Coronary artery (tissue), 2 donors: ENCODE measurements at regions not wholly inside any gene's neighbourhood (a gene's known extent, or its start where the extent isn't known, plus 50 kb on each side); places are given as distances from the start of the nearest gene placed in this dataset.

ENCODE experiments used
- DNase-seq: peaks from one replicate; pipeline ENCODE4 v3.0.0-alpha.2; 2017; ENCODE audit warnings: low spot score
- H3K27ac ChIP-seq, 2 donors: fragments of 200-600 bp; sonication (generic); one replicate each; pipeline ENCODE4 v1.5.1; 2016 to 2019
- H3K4me3 ChIP-seq: fragments of 200-600 bp; sonication (generic); 2 replicates; pipeline ENCODE4 v1.5.1; 2016; ENCODE audit warnings: mild to moderate bottlenecking, moderate library complexity
- CTCF ChIP-seq: fragments of 200-600 bp; sonication (generic); IDR thresholded peaks from one replicate; pipeline ENCODE4 v1.5.1; 2019; ENCODE audit warnings: antibody characterized with exemption

- no peak for DNase-seq
- H3K4me3 ChIP-seq: no peak overlapping the region
- H3K27ac ChIP-seq: no peak overlapping the region
- no peak for TF ChIP-seq CTCF
These were observed 97.4 kb downstream of the CHST1 start for GRCh38 chr11:45568049-45568448.

GRCh38 chr11:45565446-45565988 lies 99.9 kb downstream of the CHST1 start:
- H3K27ac ChIP-seq: no peak overlapping the region
- H3K4me3 ChIP-seq: no peak overlapping the region
- no peak for TF ChIP-seq CTCF
- DNase-seq: no peak

GRCh38 chr11:45563810-45564209 lies 101.6 kb downstream of the CHST1 start:
- Histone ChIP-seq H3K4me3 (no peak overlapping the region), H3K27ac (no peak overlapping the region)
- no peak for DNase-seq
- TF ChIP-seq CTCF: no peak

GRCh38 chr11:45563171-45563570 lies 102.3 kb downstream of the CHST1 start:
- TF ChIP-seq CTCF: no peak
- DNase-seq: no peak
- no peak overlapping the region for H3K4me3 ChIP-seq
- no peak overlapping the region for H3K27ac ChIP-seq

- TF ChIP-seq CTCF: no peak
- no peak for DNase-seq
- Histone ChIP-seq H3K27ac (no peak overlapping the region), H3K4me3 (no peak overlapping the region)
These were observed 104.5 kb downstream of the CHST1 start for GRCh38 chr11:45560913-45561281.

- DNase-seq: no peak
These were observed 105.1 kb downstream of the CHST1 start for GRCh38 chr11:45560155-45560912.

More at GRCh38 chr11:45560155-45560912, 105.1 kb downstream of the CHST1 start:
- no peak overlapping the region for H3K27ac ChIP-seq
- no peak for TF ChIP-seq CTCF
- H3K4me3 ChIP-seq: no peak overlapping the region
